ENCODE measurements at regions not wholly inside any gene's neighbourhood (a gene's known extent, or its start where the extent isn't known, plus 50 kb on each side); places are given as distances from the start of the nearest gene placed in this dataset.

- TF ChIP-seq CTCF (IDR thresholded peaks at IDR 0.05 in 4 of 5, conservative IDR thresholded peaks at IDR 0.05 in 1 of 5): no peak
- TF ChIP-seq POLR2A (IDR thresholded peaks at IDR 0.05): no peak
These were observed 59.6 kb upstream of the EIF1AY start for GRCh38 chrY:20515982-20516381.

Data from gastrocnemius medialis (tissue), 4 donors.